ENCODE measurements at regions not wholly inside any gene's neighbourhood (a gene's known extent, or its start where the extent isn't known, plus 50 kb on each side); places are given as distances from the start of the nearest gene placed in this dataset.

- Histone ChIP-seq H3K9me3 (ENCODE audit: control insufficient read depth, insufficient read depth, low read length) (no peaks in the 10 kb centered on the region), H2BK15ac (ENCODE audit: low read depth, low read length) (peak overlapping the region; percentile 86), H2BK20ac (ENCODE audit: low read depth, low read length) (peak overlapping the region; percentile 97), H3K27ac (ENCODE audit: insufficient read depth, low read length) (peak overlapping the region; percentile 8; the same call in 1 of the 2 replicates), H4K91ac (ENCODE audit: insufficient read depth, low read depth, low read length) (peak overlapping the region; percentile 92), H3K4me2 (ENCODE audit: low read depth, low read length) (no peak overlapping the region), H2AK9ac (replicated peaks; ENCODE audit: low read depth, low read length, poor library complexity) (no peak overlapping the region), H3K79me1 (ENCODE audit: low read depth in 1 of 2, low read length in 2 of 2) (peaks cover 0 to 15% of the 10 kb centered on the region in 2 experiments; a peak in 2 of 4 replicates), H2BK5ac (ENCODE audit: low read depth, low read length, poor library complexity, severe bottlenecking) (peak overlapping the region; percentile 100), H2AFZ (replicated peaks; ENCODE audit: low read length, poor library complexity) (peak overlapping the region; percentile 57), H4K8ac (ENCODE audit: low read depth in 2 of 2, low read length in 2 of 2) (peak overlapping the region; percentile 58 to 96; a peak in 2 of 4 replicates), H3K14ac (replicated peaks; ENCODE audit: low read depth, low read length) (peak overlapping the region; percentile 74; the same call in 1 of the 2 replicates), H3K4me3 (ENCODE audit: insufficient read depth, low read depth, low read length) (no peak overlapping the region), H3K4me1 (ENCODE audit: control insufficient read depth, insufficient read depth, low read length) (peaks cover 37% of the 10 kb centered on the region), H3K18ac (ENCODE audit: low read depth, low read length) (peak overlapping the region; percentile 34), H3K9me1 (ENCODE audit: insufficient read depth, low read length) (peaks cover 32% of the 10 kb centered on the region), H3K4ac (ENCODE audit: low read depth, low read length) (peak overlapping the region; percentile 98), H4K20me1 (ENCODE audit: insufficient read depth, low read length) (no peaks in the 10 kb centered on the region), H4K5ac (ENCODE audit: low read depth, low read length) (peak overlapping the region; percentile 70; the same call in 1 of the 2 replicates), H3K36me3 (ENCODE audit: control insufficient read depth, insufficient read depth, low read length) (no peaks in the 10 kb centered on the region), H2AK5ac (ENCODE audit: low read depth, low read length) (peak overlapping the region; percentile 96), H3K9ac (ENCODE audit: low read depth, low read length) (no peak overlapping the region), H3K56ac (ENCODE audit: extremely low read depth, insufficient read depth, low read length) (no peak overlapping the region), H3K23ac (ENCODE audit: low read depth, low read length) (peak overlapping the region; percentile 49; the same call in 1 of the 2 replicates), H3K27me3 (ENCODE audit: control insufficient read depth, insufficient read depth, low read length) (no peaks in the 10 kb centered on the region), H2BK120ac (ENCODE audit: low read depth, low read length) (peak overlapping the region; percentile 98)
- BruUV-seq (replicated peaks): no TSS peak
- ChIA-PET POLR2A (ENCODE audit: unreplicated experiment) (no interaction called here), CTCF (no interaction called here)
- DNase-seq (no peak), ATAC-seq (ENCODE audit: low read depth) (no peak)
- WGBS, 2 experiments (ENCODE audit: extremely low coverage in 2 of 2, insufficient read length in 1 of 2): 97% methylated on average over 4 of the region's 8 CpGs; no CpG with 5 or more reads in 1 of the 2 experiments
- in situ Hi-C loops (cut with MboI; ENCODE audit: low sequenced_read_pairs): no loop called here
- intact Hi-C loops (cut with micrococcal nuclease): no loop called here
- TF ChIP-seq RCOR1 (IDR thresholded peaks at IDR 0.05; ENCODE audit: insufficient replicate concordance, low read length) (no peak), MAFK (IDR thresholded peaks at IDR 0.05; ENCODE audit: low read depth, low read length) (no peak), CEBPB (IDR thresholded peaks at IDR 0.05; ENCODE audit: low read depth, low read length) (no peak), MAZ (IDR thresholded peaks at IDR 0.05; ENCODE audit: borderline replicate concordance, low read depth, low read length) (no peak), MXI1 (IDR thresholded peaks at IDR 0.05; ENCODE audit: borderline replicate concordance, low read depth, low read length) (no peak), POLR2A (IDR thresholded peaks at IDR 0.05; ENCODE audit: low read depth, low read length) (no peak), NFE2L2 (IDR thresholded peaks at IDR 0.05; ENCODE audit: low read depth, low read length) (no peak), CHD1 (IDR thresholded peaks at IDR 0.05; ENCODE audit: low read depth, low read length) (no peak)
- dilution Hi-C loops (cut with HindIII; ENCODE audit: low sequenced_read_pairs, unreplicated experiment): no loop called here
Observed at GRCh38 chr7:87671-88070, 104.7 kb upstream of the FAM20C start.

Data from IMR-90 (cell line).